Spleen (tissue), 7 donors: ENCODE measurements at regions not wholly inside any gene's neighbourhood (a gene's known extent, or its start where the extent isn't known, plus 50 kb on each side); places are given as distances from the start of the nearest gene placed in this dataset.

ENCODE experiments used
- POLR2A ChIP-seq, 3 donors: fragments of 450-650 bp; IDR thresholded peaks; one replicate each; pipeline ENCODE4 v1.5.1; 2017; ENCODE audit warnings: antibody characterized with exemption in 3 of 3, mild to moderate bottlenecking in 1 of 3
- POLR2AphosphoS5 ChIP-seq, 3 donors: sonication (generic); formaldehyde crosslinking; IDR thresholded peaks; one replicate each; pipeline ENCODE4 v1.5.1; 2017; ENCODE audit warnings: antibody characterized with exemption in 3 of 3
- TF ChIP-seq, protein P1 (sequence below), 11 experiments: fragments of 200-600 bp in 7 of 11; fragments of 450-650 bp in 4 of 11; sonication (generic) in 4 of 11; IDR thresholded peaks in 8 of 11; conservative IDR thresholded peaks in 3 of 11; 1 replicate in 7 of 11; 2 replicates in 4 of 11; pipeline versions ENCODE4 v1.4.0 to v1.8.0; 2016 to 2021; ENCODE audit warnings: antibody characterized with exemption in 11 of 11, inconsistent platforms in 4 of 11, mild to moderate bottlenecking in 1 of 11
- donor health status: DM: no; HTN: no; CAD: no; lungs with moderate emphysema.
- donor health status: DM: no; HTN: no; CAD: no.
- donor health status: DM: no; HTN: no; CAD: no.

- no peak for TF ChIP-seq POLR2AphosphoS5 (IDR thresholded peaks at IDR 0.05)
- TF ChIP-seq POLR2A (IDR thresholded peaks at IDR 0.05) = no peak
- TF ChIP-seq, protein P1, sequence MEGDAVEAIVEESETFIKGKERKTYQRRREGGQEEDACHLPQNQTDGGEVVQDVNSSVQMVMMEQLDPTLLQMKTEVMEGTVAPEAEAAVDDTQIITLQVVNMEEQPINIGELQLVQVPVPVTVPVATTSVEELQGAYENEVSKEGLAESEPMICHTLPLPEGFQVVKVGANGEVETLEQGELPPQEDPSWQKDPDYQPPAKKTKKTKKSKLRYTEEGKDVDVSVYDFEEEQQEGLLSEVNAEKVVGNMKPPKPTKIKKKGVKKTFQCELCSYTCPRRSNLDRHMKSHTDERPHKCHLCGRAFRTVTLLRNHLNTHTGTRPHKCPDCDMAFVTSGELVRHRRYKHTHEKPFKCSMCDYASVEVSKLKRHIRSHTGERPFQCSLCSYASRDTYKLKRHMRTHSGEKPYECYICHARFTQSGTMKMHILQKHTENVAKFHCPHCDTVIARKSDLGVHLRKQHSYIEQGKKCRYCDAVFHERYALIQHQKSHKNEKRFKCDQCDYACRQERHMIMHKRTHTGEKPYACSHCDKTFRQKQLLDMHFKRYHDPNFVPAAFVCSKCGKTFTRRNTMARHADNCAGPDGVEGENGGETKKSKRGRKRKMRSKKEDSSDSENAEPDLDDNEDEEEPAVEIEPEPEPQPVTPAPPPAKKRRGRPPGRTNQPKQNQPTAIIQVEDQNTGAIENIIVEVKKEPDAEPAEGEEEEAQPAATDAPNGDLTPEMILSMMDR (IDR thresholded peaks at IDR 0.05 in 8 of 11, conservative IDR thresholded peaks at IDR 0.05 in 3 of 11) = no peak
Measured at GRCh38 chr5:32887390-32887789, 176.3 kb downstream of the NPR3 start.
